ENCODE measurements at regions not wholly inside any gene's neighbourhood (a gene's known extent, or its start where the extent isn't known, plus 50 kb on each side); places are given as distances from the start of the nearest gene placed in this dataset.

DNA sequence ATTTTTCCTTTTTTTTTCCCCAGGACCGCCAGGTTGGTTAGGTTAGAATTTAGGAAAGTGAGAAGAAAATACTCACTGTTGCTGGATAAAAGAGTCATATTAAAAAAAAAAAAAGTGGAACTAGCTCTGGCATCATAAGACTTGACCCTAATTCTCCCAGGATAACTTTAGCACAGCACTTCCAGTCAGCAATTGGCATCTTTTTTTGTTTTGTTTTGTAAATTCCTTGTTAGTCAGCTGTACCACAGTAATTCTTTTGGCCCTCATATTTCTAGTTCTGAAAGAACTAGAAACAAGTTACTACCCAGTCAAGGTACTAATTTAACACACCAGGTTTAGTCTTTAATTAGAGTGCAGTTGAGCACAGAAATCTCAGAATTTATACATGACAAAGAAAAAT, 873.5 kb upstream of the POU3F3 start:
- no peak overlapping the region for H3K9ac ChIP-seq (ENCODE audit: low read length)
- H3K27me3 ChIP-seq (replicated peaks; ENCODE audit: insufficient read depth, low read length): no peaks in the 10 kb centered on the region
- TF ChIP-seq EZH2 (optimal IDR thresholded peaks at IDR 0.05; ENCODE audit: low read depth, low read length) (no peak), EZH2phosphoT487 (IDR thresholded peaks at IDR 0.05; ENCODE audit: low read length) (no peak)
- TF ChIP-seq, protein P1, sequence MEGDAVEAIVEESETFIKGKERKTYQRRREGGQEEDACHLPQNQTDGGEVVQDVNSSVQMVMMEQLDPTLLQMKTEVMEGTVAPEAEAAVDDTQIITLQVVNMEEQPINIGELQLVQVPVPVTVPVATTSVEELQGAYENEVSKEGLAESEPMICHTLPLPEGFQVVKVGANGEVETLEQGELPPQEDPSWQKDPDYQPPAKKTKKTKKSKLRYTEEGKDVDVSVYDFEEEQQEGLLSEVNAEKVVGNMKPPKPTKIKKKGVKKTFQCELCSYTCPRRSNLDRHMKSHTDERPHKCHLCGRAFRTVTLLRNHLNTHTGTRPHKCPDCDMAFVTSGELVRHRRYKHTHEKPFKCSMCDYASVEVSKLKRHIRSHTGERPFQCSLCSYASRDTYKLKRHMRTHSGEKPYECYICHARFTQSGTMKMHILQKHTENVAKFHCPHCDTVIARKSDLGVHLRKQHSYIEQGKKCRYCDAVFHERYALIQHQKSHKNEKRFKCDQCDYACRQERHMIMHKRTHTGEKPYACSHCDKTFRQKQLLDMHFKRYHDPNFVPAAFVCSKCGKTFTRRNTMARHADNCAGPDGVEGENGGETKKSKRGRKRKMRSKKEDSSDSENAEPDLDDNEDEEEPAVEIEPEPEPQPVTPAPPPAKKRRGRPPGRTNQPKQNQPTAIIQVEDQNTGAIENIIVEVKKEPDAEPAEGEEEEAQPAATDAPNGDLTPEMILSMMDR (IDR thresholded peaks at IDR 0.05; ENCODE audit: low read length): no peak
- H3K9me3 ChIP-seq (replicated peaks; ENCODE audit: insufficient read depth, low read length): no peaks in the 10 kb centered on the region
- no peak overlapping the region for H3K4me3 ChIP-seq (ENCODE audit: low read length)
- no peaks in the 10 kb centered on the region for H3K9me2 ChIP-seq (replicated peaks; ENCODE audit: insufficient read depth, low read length)
- H3K4me1 ChIP-seq (ENCODE audit: low read length): no peaks in the 10 kb centered on the region
- H4K20me1 ChIP-seq (ENCODE audit: insufficient read depth, low read length): no peaks in the 10 kb centered on the region
- no peak for DNase-seq
- no peak overlapping the region for H3K27ac ChIP-seq (ENCODE audit: low read length)
- no peaks in the 10 kb centered on the region for H3K36me3 ChIP-seq (replicated peaks; ENCODE audit: insufficient read depth, low read length)
- H2AFZ ChIP-seq (ENCODE audit: low read length): no peak overlapping the region
- no peak overlapping the region for H3K4me2 ChIP-seq (ENCODE audit: low read depth, low read length)
- H3F3A ChIP-seq (ENCODE audit: insufficient read depth, low read length): no peaks in the 10 kb centered on the region
- no peaks in the 10 kb centered on the region for H3K79me2 ChIP-seq (ENCODE audit: low read length)

DNA sequence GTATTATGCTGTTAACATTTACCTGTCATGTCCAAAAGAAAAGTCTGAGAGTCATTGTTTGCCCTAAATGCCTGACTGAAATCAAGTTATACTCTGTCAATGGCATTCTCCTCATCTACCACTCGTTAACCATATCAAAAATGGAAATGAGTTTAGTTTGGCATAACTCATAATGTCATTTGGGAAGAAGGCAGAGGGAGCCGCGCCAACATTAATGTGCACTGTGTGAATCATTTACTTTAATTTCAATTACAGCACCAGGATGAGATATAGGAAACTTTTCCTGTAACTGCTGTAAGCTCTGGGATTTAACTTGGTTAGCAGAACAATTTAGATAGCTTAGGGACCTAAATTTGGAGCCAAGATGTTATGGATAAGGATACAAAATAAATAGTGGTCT, 871.2 kb upstream of the POU3F3 start:
- Histone ChIP-seq H3K9me2 (replicated peaks; ENCODE audit: insufficient read depth, low read length) (no peaks in the 10 kb centered on the region), H3K36me3 (replicated peaks; ENCODE audit: insufficient read depth, low read length) (no peaks in the 10 kb centered on the region), H3K27me3 (replicated peaks; ENCODE audit: insufficient read depth, low read length) (no peaks in the 10 kb centered on the region), H3K4me1 (ENCODE audit: low read length) (no peaks in the 10 kb centered on the region), H3K9me3 (replicated peaks; ENCODE audit: insufficient read depth, low read length) (no peaks in the 10 kb centered on the region), H3K4me2 (ENCODE audit: low read depth, low read length) (no peak overlapping the region), H3K9ac (ENCODE audit: low read length) (no peak overlapping the region), H3K4me3 (ENCODE audit: low read length) (no peak overlapping the region), H2AFZ (ENCODE audit: low read length) (no peak overlapping the region), H3K79me2 (ENCODE audit: low read length) (no peaks in the 10 kb centered on the region), H4K20me1 (ENCODE audit: insufficient read depth, low read length) (no peaks in the 10 kb centered on the region), H3K27ac (ENCODE audit: low read length) (no peak overlapping the region), H3F3A (ENCODE audit: insufficient read depth, low read length) (no peaks in the 10 kb centered on the region)
- TF ChIP-seq EZH2phosphoT487 (IDR thresholded peaks at IDR 0.05; ENCODE audit: low read length) (no peak), EZH2 (optimal IDR thresholded peaks at IDR 0.05; ENCODE audit: low read depth, low read length) (no peak)
- no peak for DNase-seq

DNA sequence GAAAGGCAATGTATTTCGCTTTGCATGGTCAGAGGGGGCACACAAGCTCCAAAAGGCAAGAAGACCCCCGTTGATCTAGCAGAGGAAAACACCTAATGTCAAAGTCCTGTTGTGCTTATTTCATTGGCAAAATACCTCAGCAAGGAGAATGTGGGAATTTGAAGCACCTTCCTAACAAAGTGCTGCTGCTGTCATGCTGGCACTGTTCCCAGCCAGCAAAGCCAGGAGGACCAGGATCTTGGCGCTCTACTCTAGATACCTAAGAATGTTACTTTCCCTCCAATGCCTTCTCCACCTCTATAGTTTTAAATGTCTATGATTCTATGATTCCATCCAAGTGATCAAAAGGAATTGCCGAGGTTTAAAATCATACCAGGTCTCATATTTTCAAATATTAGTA, 867.9 kb upstream of the POU3F3 start:
- no peak overlapping the region for H3K9ac ChIP-seq (ENCODE audit: low read length)
- H3K27me3 ChIP-seq (replicated peaks; ENCODE audit: insufficient read depth, low read length): no peaks in the 10 kb centered on the region
- no peaks in the 10 kb centered on the region for H3K79me2 ChIP-seq (ENCODE audit: low read length)
- no peak overlapping the region for H3K4me3 ChIP-seq (ENCODE audit: low read length)
- H4K20me1 ChIP-seq (ENCODE audit: insufficient read depth, low read length): no peaks in the 10 kb centered on the region
- TF ChIP-seq, protein P1 (IDR thresholded peaks at IDR 0.05; ENCODE audit: low read length): no peak
- TF ChIP-seq EZH2 (optimal IDR thresholded peaks at IDR 0.05; ENCODE audit: low read depth, low read length) (no peak), EZH2phosphoT487 (IDR thresholded peaks at IDR 0.05; ENCODE audit: low read length) (no peak)
- no peak overlapping the region for H3K4me2 ChIP-seq (ENCODE audit: low read depth, low read length)
- no peaks in the 10 kb centered on the region for H3K36me3 ChIP-seq (replicated peaks; ENCODE audit: insufficient read depth, low read length)
- no peaks in the 10 kb centered on the region for H3K4me1 ChIP-seq (ENCODE audit: low read length)
- H2AFZ ChIP-seq (ENCODE audit: low read length): no peak overlapping the region
- no peaks in the 10 kb centered on the region for H3F3A ChIP-seq (ENCODE audit: insufficient read depth, low read length)
- no peak overlapping the region for H3K27ac ChIP-seq (ENCODE audit: low read length)
- no peaks in the 10 kb centered on the region for H3K9me3 ChIP-seq (replicated peaks; ENCODE audit: insufficient read depth, low read length)
- H3K9me2 ChIP-seq (replicated peaks; ENCODE audit: insufficient read depth, low read length): no peaks in the 10 kb centered on the region
- DNase-seq: no peak

- no peaks in the 10 kb centered on the region for H3K79me2 ChIP-seq (ENCODE audit: low read length)
- H3K9me3 ChIP-seq (replicated peaks; ENCODE audit: insufficient read depth, low read length): no peaks in the 10 kb centered on the region
- no peak overlapping the region for H3K4me2 ChIP-seq (ENCODE audit: low read depth, low read length)
- no peaks in the 10 kb centered on the region for H3F3A ChIP-seq (ENCODE audit: insufficient read depth, low read length)
- no peaks in the 10 kb centered on the region for H3K9me2 ChIP-seq (replicated peaks; ENCODE audit: insufficient read depth, low read length)
- no peak overlapping the region for H2AFZ ChIP-seq (ENCODE audit: low read length)
- no peak overlapping the region for H3K9ac ChIP-seq (ENCODE audit: low read length)
- no peak for TF ChIP-seq EZH2 (optimal IDR thresholded peaks at IDR 0.05; ENCODE audit: low read depth, low read length)
- TF ChIP-seq EZH2phosphoT487 (IDR thresholded peaks at IDR 0.05; ENCODE audit: low read length): no peak
- TF ChIP-seq, protein P1 (IDR thresholded peaks at IDR 0.05; ENCODE audit: low read length): peak; percentile 26; the same call in 1 of the 2 replicates
- no peak overlapping the region for H3K27ac ChIP-seq (ENCODE audit: low read length)
- no peaks in the 10 kb centered on the region for H4K20me1 ChIP-seq (ENCODE audit: insufficient read depth, low read length)
- H3K36me3 ChIP-seq (replicated peaks; ENCODE audit: insufficient read depth, low read length): no peaks in the 10 kb centered on the region
- H3K27me3 ChIP-seq (replicated peaks; ENCODE audit: insufficient read depth, low read length): no peaks in the 10 kb centered on the region
- no peaks in the 10 kb centered on the region for H3K4me1 ChIP-seq (ENCODE audit: low read length)
- DNase-seq: no peak
- no peak overlapping the region for H3K4me3 ChIP-seq (ENCODE audit: low read length)
Observed at GRCh38 chr2:103991591-103991990, 862.3 kb upstream of the POU3F3 start.

Measured in MM.1S (cell line).